ENCODE measurements at regions not wholly inside any gene's neighbourhood (a gene's known extent, or its start where the extent isn't known, plus 50 kb on each side); places are given as distances from the start of the nearest gene placed in this dataset.

DNA sequence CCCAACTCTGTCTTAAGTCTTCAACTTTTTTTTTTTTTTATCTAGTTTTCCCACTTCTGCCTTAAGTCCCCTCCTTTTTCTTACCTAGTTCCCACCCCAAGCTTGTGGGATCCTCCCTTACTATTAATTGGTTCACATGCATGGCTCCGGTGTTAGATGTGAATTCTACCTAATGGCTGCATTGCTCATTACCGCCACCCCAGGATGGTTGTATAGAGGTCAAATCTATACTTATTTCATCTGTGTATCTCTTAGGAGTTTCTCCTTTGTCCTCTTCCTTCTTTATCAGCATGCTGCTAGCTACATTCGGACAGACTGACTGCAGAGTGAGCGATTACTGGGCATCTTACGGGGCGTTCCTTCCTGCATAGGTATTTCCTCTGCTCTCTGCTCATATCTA, 605.7 kb upstream of the GRM7 start:
- no peak for TF ChIP-seq CTCF (IDR thresholded peaks at IDR 0.05)
- DNase-seq (ENCODE audit: low spot score), result no peak
- no peak overlapping the region for H3K4me3 ChIP-seq
- no peak overlapping the region for H3K27ac ChIP-seq

- Histone ChIP-seq H3K4me3 (no peak overlapping the region), H3K27ac (no peak overlapping the region)
- no peak for TF ChIP-seq CTCF (IDR thresholded peaks at IDR 0.05)
- DNase-seq (ENCODE audit: low spot score), result no peak
Measured at GRCh38 chr3:6260551-6261191, 600.2 kb upstream of the GRM7 start.

DNA sequence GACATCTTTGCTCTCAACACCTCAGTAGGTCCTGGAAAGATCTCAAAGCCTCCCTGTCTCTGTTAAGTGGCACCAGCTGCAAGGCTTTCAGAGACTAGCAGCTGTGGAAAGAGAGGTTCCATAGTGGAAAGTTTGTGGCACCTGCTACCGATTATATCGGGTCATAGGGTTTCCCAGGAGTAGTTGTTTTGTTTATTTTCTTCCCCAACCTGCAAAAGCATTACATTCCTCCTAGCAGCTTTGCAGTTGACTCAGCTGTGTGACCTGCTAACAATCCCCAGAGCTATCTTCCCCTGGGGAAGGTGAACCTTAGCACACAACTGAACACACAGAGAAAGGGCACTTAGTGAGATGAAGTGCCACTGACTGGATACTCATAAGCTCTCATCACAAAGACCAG, 598.9 kb upstream of the GRM7 start:
- TF ChIP-seq CTCF (IDR thresholded peaks at IDR 0.05), result no peak
- DNase-seq (ENCODE audit: low spot score), result no peak
- no peak overlapping the region for H3K27ac ChIP-seq

GRCh38 chr3:6264036-6264435, 596.9 kb upstream of the GRM7 start:
- Histone ChIP-seq H3K4me3 (no peak overlapping the region), H3K27ac (no peak overlapping the region)
- DNase-seq (ENCODE audit: low spot score), result no peak
- TF ChIP-seq CTCF (IDR thresholded peaks at IDR 0.05), result no peak

More for the DNA sequence above, 598.9 kb upstream of the GRM7 start:
- H3K4me3 ChIP-seq, result no peak overlapping the region

DNA sequence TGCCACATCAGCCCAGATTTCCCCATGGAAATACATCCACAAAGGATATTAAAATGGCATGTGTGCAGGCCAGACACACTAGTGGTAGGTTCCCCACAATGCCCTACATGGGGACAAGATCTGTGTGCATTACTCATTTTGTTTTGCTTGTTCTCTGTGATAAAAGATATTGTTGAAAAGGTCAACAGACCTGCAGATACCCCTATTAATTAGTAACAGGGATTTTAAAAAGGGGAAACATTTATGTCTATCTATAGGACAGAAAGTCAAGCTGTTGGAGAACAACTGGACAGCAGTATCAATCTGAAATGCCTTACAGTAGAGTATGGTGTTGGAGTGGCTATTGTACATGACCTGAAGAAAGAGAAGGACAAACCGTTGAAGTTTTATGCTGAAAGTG, 596.0 kb upstream of the GRM7 start:
- DNase-seq (ENCODE audit: low spot score), result no peak
- TF ChIP-seq CTCF (IDR thresholded peaks at IDR 0.05), result no peak
- H3K27ac ChIP-seq, result no peak overlapping the region
- no peak overlapping the region for H3K4me3 ChIP-seq

- no peak overlapping the region for H3K4me3 ChIP-seq
- no peak overlapping the region for H3K27ac ChIP-seq
- no peak for TF ChIP-seq CTCF (IDR thresholded peaks at IDR 0.05)
- no peak for DNase-seq (ENCODE audit: low spot score)
Measured at GRCh38 chr3:6266135-6266534, 594.8 kb upstream of the GRM7 start.

- no peak for DNase-seq (ENCODE audit: low spot score)
- TF ChIP-seq CTCF (IDR thresholded peaks at IDR 0.05), result no peak
- no peak overlapping the region for H3K4me3 ChIP-seq
Measured at GRCh38 chr3:6273878-6274277, 587.0 kb upstream of the GRM7 start.

More at GRCh38 chr3:6273878-6274277, 587.0 kb upstream of the GRM7 start:
- H3K27ac ChIP-seq, result no peak overlapping the region

All from coronary artery (tissue), 2 donors.